SJCRH30 (cell line): ENCODE measurements at regions not wholly inside any gene's neighbourhood (a gene's known extent, or its start where the extent isn't known, plus 50 kb on each side); places are given as distances from the start of the nearest gene placed in this dataset.
"Not testable (repeated sequence)": the region's sequence is repeated elsewhere in the genome, so short reads cannot be mapped to it uniquely, and the experiment has no call there.

Experiments
- DNase-seq, 2 experiments: peaks; one replicate each; pipeline ENCODE4 v3.0.0-alpha.2; 2015 to 2020
- H3K27ac ChIP-seq: fragments of 250-450 bp; sonication (Bioruptor Pico); 2 replicates; pipeline ENCODE4 v1.5.1; 2020; ENCODE audit warnings: mild to moderate bottlenecking, moderate library complexity
- H3K27me3 ChIP-seq: fragments of 250-450 bp; sonication (Bioruptor Pico); 2 replicates; pipeline ENCODE4 v1.5.1; 2020; ENCODE audit warnings: mild to moderate bottlenecking, moderate library complexity
- H3K36me3 ChIP-seq: fragments of 250-450 bp; sonication (Bioruptor Pico); 2 replicates; pipeline ENCODE4 v1.5.1; 2020; ENCODE audit warnings: mild to moderate bottlenecking, moderate library complexity
- H3K4me1 ChIP-seq: fragments of 250-450 bp; sonication (Bioruptor Pico); 2 replicates; pipeline ENCODE4 v1.5.1; 2020; ENCODE audit warnings: mild to moderate bottlenecking, moderate library complexity
- H3K4me3 ChIP-seq: fragments of 250-450 bp; sonication (Bioruptor Pico); 2 replicates; pipeline ENCODE4 v1.5.1; 2020; ENCODE audit warnings: mild to moderate bottlenecking, moderate library complexity
- H3K9me3 ChIP-seq: fragments of 250-450 bp; sonication (Bioruptor Pico); replicated peaks from 2 replicates; pipeline ENCODE4 v1.5.1; 2020; ENCODE audit warnings: mild to moderate bottlenecking, moderate library complexity

- H3K36me3 ChIP-seq: no peaks in the 10 kb centered on the region
- no peak for DNase-seq
- no peaks in the 10 kb centered on the region; the same call in 1 of the 2 replicates for H3K27me3 ChIP-seq
- no peak overlapping the region for H3K4me3 ChIP-seq
- no peak overlapping the region for H3K27ac ChIP-seq
- H3K9me3 ChIP-seq: no peaks in the 10 kb centered on the region; the same call in 1 of the 2 replicates
- H3K4me1 ChIP-seq: no peaks in the 10 kb centered on the region
Observed at GRCh38 chr1:112067989-112068388, 78.5 kb upstream of the KCND3 start.

GRCh38 chr1:112070677-112071076 is 81.2 kb upstream of the KCND3 start:
- DNase-seq: no peak
- H3K9me3 ChIP-seq: no peaks in the 10 kb centered on the region; the same call in 1 of the 2 replicates
- H3K27ac ChIP-seq: no peak overlapping the region
- no peaks in the 10 kb centered on the region for H3K4me1 ChIP-seq
- H3K36me3 ChIP-seq: no peaks in the 10 kb centered on the region
- H3K4me3 ChIP-seq: no peak overlapping the region
- H3K27me3 ChIP-seq: no peaks in the 10 kb centered on the region; the same call in 1 of the 2 replicates

- 0 out of 2 replicates have a peak, but pooled peaks cover 3% of the 10 kb centered on the region for H3K27me3 ChIP-seq
- DNase-seq: no peak
- no peak overlapping the region for H3K27ac ChIP-seq
- no peaks in the 10 kb centered on the region; the same call in 1 of the 2 replicates for H3K9me3 ChIP-seq
- no peak overlapping the region for H3K4me3 ChIP-seq
- H3K4me1 ChIP-seq: no peaks in the 10 kb centered on the region
- no peaks in the 10 kb centered on the region for H3K36me3 ChIP-seq
Observed at GRCh38 chr1:112074711-112075110, 85.2 kb upstream of the KCND3 start.

- Histone ChIP-seq H3K27me3 (0 out of 2 replicates have a peak, but pooled peaks cover 8% of the 10 kb centered on the region), H3K9me3 (no peaks in the 10 kb centered on the region; the same call in 1 of the 2 replicates), H3K36me3 (no peaks in the 10 kb centered on the region), H3K4me3 (no peak overlapping the region), H3K4me1 (no peaks in the 10 kb centered on the region), H3K27ac (no peak overlapping the region)
- no peak for DNase-seq
Observed at GRCh38 chr1:112075566-112075965, 86.1 kb upstream of the KCND3 start.

GRCh38 chr1:112079446-112079845 is 90.0 kb upstream of the KCND3 start:
- DNase-seq: no peak
- H3K9me3 ChIP-seq: no peaks in the 10 kb centered on the region
- no peak overlapping the region for H3K27ac ChIP-seq
- H3K4me1 ChIP-seq: no peaks in the 10 kb centered on the region
- 0 out of 2 replicates have a peak, but pooled peaks cover 8% of the 10 kb centered on the region for H3K27me3 ChIP-seq
- no peaks in the 10 kb centered on the region for H3K36me3 ChIP-seq
- no peak overlapping the region for H3K4me3 ChIP-seq

GRCh38 chr1:112083487-112083886 is 94.0 kb upstream of the KCND3 start:
- H3K9me3 ChIP-seq: no peaks in the 10 kb centered on the region
- no peak overlapping the region for H3K4me3 ChIP-seq
- 0 out of 2 replicates have a peak, but pooled peaks cover 8% of the 10 kb centered on the region for H3K27me3 ChIP-seq
- H3K36me3 ChIP-seq: no peaks in the 10 kb centered on the region
- H3K27ac ChIP-seq: no peak overlapping the region
- H3K4me1 ChIP-seq: no peaks in the 10 kb centered on the region
- peak in 1 of 2 experiments; percentile 53 for DNase-seq

GRCh38 chr1:112092656-112093371 is 103.3 kb upstream of the KCND3 start:
- Histone ChIP-seq H3K27me3 (peaks cover 3% of the 10 kb centered on the region; the same call in 1 of the 2 replicates), H3K9me3 (no peaks in the 10 kb centered on the region), H3K36me3 (no peaks in the 10 kb centered on the region), H3K27ac (no peak overlapping the region), H3K4me3 (no peak overlapping the region), H3K4me1 (no peaks in the 10 kb centered on the region)
- DNase-seq: no peak

- Histone ChIP-seq H3K27ac (no peak overlapping the region), H3K9me3 (no peaks in the 10 kb centered on the region), H3K36me3 (no peaks in the 10 kb centered on the region), H3K4me1 (no peaks in the 10 kb centered on the region), H3K4me3 (no peak overlapping the region), H3K27me3 (peaks cover 3% of the 10 kb centered on the region; the same call in 1 of the 2 replicates)
- no peak for DNase-seq
Observed at GRCh38 chr1:112093372-112093694, 103.9 kb upstream of the KCND3 start.

- H3K36me3 ChIP-seq: no peaks in the 10 kb centered on the region
- H3K27me3 ChIP-seq: no peaks in the 10 kb centered on the region
- H3K27ac ChIP-seq: no peak overlapping the region
- H3K9me3 ChIP-seq: no peaks in the 10 kb centered on the region
- DNase-seq: no peak
- H3K4me3 ChIP-seq: no peak overlapping the region
- H3K4me1 ChIP-seq: no peaks in the 10 kb centered on the region
Observed at GRCh38 chr1:112099979-112100378, 110.5 kb upstream of the KCND3 start.

- H3K4me1 ChIP-seq: no peaks in the 10 kb centered on the region
- H3K36me3 ChIP-seq: no peaks in the 10 kb centered on the region
- H3K27ac ChIP-seq: no peak overlapping the region
- no peaks in the 10 kb centered on the region for H3K9me3 ChIP-seq
- no peaks in the 10 kb centered on the region for H3K27me3 ChIP-seq
- no peak overlapping the region for H3K4me3 ChIP-seq
- DNase-seq: no peak
Observed at GRCh38 chr1:112105557-112105956, 116.1 kb upstream of the KCND3 start.

- H3K27ac ChIP-seq: no peak overlapping the region
- no peaks in the 10 kb centered on the region for H3K9me3 ChIP-seq
- DNase-seq: no peak
- H3K4me3 ChIP-seq: no peak overlapping the region
- H3K4me1 ChIP-seq: no peaks in the 10 kb centered on the region
- H3K36me3 ChIP-seq: no peaks in the 10 kb centered on the region
- no peaks in the 10 kb centered on the region for H3K27me3 ChIP-seq
Observed at GRCh38 chr1:112110031-112110430, 120.6 kb upstream of the KCND3 start.

GRCh38 chr1:112111734-112112133 is 122.3 kb upstream of the KCND3 start:
- DNase-seq: no peak
- Histone ChIP-seq H3K27me3 (no peaks in the 10 kb centered on the region), H3K27ac (no peak overlapping the region), H3K9me3 (no peaks in the 10 kb centered on the region), H3K4me1 (no peaks in the 10 kb centered on the region), H3K36me3 (no peaks in the 10 kb centered on the region), H3K4me3 (no peak overlapping the region)

GRCh38 chr1:112114540-112114939 is 125.1 kb upstream of the KCND3 start:
- H3K4me3 ChIP-seq: no peak overlapping the region
- H3K4me1 ChIP-seq: no peaks in the 10 kb centered on the region
- H3K27ac ChIP-seq: no peak overlapping the region
- no peaks in the 10 kb centered on the region for H3K36me3 ChIP-seq
- peak in 1 of 2 experiments; percentile 14 for DNase-seq
- H3K27me3 ChIP-seq: no peaks in the 10 kb centered on the region
- H3K9me3 ChIP-seq: no peaks in the 10 kb centered on the region

- H3K9me3 ChIP-seq: 0 out of 2 replicates have a peak, but pooled peaks cover 2% of the 10 kb centered on the region
- no peaks in the 10 kb centered on the region for H3K36me3 ChIP-seq
- H3K4me1 ChIP-seq: no peaks in the 10 kb centered on the region
- DNase-seq: no peak
- no peaks in the 10 kb centered on the region for H3K27me3 ChIP-seq
- H3K4me3 ChIP-seq: no peak overlapping the region
- no peak overlapping the region for H3K27ac ChIP-seq
Observed at GRCh38 chr1:112126598-112126997, 137.1 kb upstream of the KCND3 start.

- not testable (repeated sequence) for H3K27me3 ChIP-seq, DNase-seq, H3K4me3 ChIP-seq, H3K9me3 ChIP-seq, H3K27ac ChIP-seq, H3K4me1 ChIP-seq, H3K36me3 ChIP-seq
Observed at GRCh38 chr1:112127606-112128005, 138.1 kb upstream of the KCND3 start.

- no peak overlapping the region for H3K27ac ChIP-seq
- no peak overlapping the region for H3K4me3 ChIP-seq
- peak in 1 of 2 experiments; percentile 2 for DNase-seq
- H3K36me3 ChIP-seq: no peaks in the 10 kb centered on the region
- no peaks in the 10 kb centered on the region for H3K4me1 ChIP-seq
- no peaks in the 10 kb centered on the region for H3K27me3 ChIP-seq
- H3K9me3 ChIP-seq: no peaks in the 10 kb centered on the region
Observed at GRCh38 chr1:112133487-112133886, 144.0 kb upstream of the KCND3 start.
